ENCODE measurements at regions not wholly inside any gene's neighbourhood (a gene's known extent, or its start where the extent isn't known, plus 50 kb on each side); places are given as distances from the start of the nearest gene placed in this dataset.
"Not testable (repeated sequence)": the region's sequence is repeated elsewhere in the genome, so short reads cannot be mapped to it uniquely, and the experiment has no call there.

GRCh38 chr5:116858020-116858419, 283.4 kb upstream of the SEMA6A start:
- not testable (repeated sequence) for DNase-seq (ENCODE audit: low read depth in 3 of 3, low spot score in 2 of 3)

- DNase-seq (ENCODE audit: low read depth in 3 of 3, low spot score in 2 of 3): no peak
Measured at GRCh38 chr5:116856271-116856670, 281.6 kb upstream of the SEMA6A start.

DNA sequence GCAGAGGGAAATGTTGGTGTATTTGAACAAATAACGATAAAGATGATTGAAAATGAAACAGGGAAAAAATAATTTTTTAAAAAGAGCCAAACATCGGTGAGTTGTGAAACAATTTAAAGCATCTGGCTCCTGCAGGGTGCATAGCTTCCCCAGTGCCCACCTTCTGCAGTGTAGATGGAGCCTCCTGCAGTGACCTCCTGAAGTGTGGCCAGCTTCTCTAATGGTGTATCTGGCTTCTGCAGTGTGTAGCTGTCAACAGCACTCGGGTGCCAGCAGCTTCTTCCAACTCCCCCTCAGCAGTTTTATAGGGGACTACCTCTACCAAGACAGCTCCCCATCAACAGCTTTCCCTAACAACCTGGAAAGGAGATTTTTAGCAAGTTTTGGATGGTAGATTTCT, 279.4 kb upstream of the SEMA6A start:
- no peak for DNase-seq (ENCODE audit: low read depth in 3 of 3, low spot score in 2 of 3)

GRCh38 chr5:116848954-116849581, 274.4 kb upstream of the SEMA6A start:
- no peak for DNase-seq (ENCODE audit: low read depth in 3 of 3, low spot score in 2 of 3)

DNA sequence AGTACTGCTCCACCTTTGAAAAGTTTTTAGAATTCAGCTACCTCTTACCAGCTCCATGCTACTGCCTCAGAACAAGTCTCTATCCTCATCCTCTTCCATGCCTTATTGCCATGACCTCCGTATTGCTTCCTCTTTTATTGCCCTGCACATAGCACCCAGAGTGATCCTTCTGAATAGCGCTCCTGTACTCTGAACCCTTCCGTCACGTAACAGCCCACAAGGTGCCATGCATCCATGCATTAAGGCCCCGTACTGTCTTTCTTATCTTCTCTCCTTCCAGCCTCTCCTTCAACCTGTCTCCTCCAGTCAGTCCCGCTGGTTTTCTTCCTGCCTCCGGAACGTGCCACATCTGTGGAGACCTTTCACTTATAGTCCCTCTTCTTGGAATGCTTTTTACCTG, 273.3 kb upstream of the SEMA6A start:
- DNase-seq (ENCODE audit: low read depth in 3 of 3, low spot score in 2 of 3): no peak

- DNase-seq (ENCODE audit: low read depth in 3 of 3, low spot score in 2 of 3): no peak
Measured at GRCh38 chr5:116844015-116844414, 269.4 kb upstream of the SEMA6A start.

DNA sequence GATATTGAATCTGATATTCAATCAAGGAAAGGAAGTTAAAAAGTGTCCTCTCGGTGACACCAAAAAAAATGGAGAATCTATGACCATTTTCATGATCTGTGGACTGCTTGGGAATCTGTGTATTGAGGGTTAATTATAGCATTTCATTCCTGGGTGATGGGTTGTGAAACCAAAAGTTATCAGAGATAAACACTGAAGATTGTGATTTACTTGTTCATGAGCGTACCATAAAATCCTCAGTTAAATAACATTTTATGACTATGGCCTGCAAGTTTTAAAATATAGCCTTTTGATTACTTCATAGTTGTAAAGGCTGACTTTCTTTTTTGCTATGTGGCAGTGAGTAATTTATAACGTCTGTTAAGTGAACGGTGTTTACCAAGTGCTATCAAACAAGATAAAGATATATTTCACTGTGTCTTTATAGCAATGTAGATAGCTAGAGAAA, 267.9 kb upstream of the SEMA6A start:
- no peak for DNase-seq (ENCODE audit: low read depth in 3 of 3, low spot score in 2 of 3)

DNA sequence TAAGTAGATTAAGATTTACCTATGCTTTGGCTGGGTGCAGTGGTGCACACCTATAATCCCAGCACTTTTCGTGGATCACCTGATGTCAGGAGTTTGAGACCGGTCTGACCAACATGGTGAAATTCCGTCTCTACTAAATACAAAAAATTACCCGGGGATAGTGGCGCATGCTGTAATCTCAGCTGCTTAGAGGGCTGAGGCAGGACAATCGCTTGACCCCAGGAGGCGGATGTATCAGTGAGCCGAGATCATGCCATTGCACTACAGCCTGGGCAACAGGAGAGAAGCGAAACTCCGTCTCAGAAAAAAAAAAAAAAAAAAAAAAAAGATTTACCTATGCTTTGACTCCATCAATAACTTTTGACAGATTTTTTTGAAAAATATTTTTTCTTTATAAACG, 267.1 kb upstream of the SEMA6A start:
- no peak for DNase-seq (ENCODE audit: low read depth in 3 of 3, low spot score in 2 of 3)

- no peak for DNase-seq (ENCODE audit: low read depth in 3 of 3, low spot score in 2 of 3)
Measured at GRCh38 chr5:116838011-116838536, 263.5 kb upstream of the SEMA6A start.

GRCh38 chr5:116834796-116835515, 260.3 kb upstream of the SEMA6A start:
- no peak for DNase-seq (ENCODE audit: low read depth in 3 of 3, low spot score in 2 of 3)

GRCh38 chr5:116830079-116830478, 255.5 kb upstream of the SEMA6A start:
- DNase-seq (ENCODE audit: low read depth in 3 of 3, low spot score in 2 of 3): no peak

GRCh38 chr5:116827078-116827477, 252.5 kb upstream of the SEMA6A start:
- DNase-seq (ENCODE audit: low read depth in 3 of 3, low spot score in 2 of 3): no peak

GRCh38 chr5:116825486-116825885, 250.9 kb upstream of the SEMA6A start:
- no peak for DNase-seq (ENCODE audit: low read depth in 3 of 3, low spot score in 2 of 3)

- no peak for DNase-seq (ENCODE audit: low read depth in 3 of 3, low spot score in 2 of 3)
Measured at GRCh38 chr5:116824751-116825438, 250.3 kb upstream of the SEMA6A start.

DNA sequence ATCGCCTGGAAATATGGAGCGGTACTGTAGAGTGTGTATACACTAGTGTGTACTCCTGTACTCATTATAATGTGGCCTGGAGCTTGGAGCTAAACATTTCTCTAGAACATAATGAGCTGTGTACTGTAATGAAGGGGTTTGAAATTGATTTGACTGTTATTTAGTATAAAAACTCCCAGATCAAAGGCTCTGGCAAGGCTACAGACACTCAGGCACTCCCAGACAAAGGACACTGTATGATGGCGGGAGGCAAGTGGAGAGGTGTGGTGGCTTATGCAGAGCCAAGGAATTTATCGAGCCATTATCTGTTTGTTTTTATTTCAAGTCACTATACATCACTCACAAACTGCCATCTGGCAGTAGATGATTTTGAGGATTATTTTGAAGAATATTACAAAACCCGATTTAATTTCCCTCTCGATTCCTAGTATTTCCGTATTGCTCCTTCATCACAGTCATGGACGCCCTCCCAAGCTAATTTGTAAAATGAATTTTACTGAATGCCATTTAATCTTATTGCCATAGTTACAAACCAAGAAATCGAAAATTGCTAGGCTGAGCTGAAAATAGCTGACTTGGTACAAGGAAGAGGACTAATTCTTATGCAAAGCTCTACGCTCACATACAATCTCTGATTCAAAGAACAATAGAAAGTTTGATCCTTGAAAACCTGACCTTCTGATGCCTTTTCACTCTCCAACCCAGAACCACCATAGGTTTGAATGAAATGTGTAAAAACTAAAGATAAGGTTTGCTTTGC, 240.2 kb upstream of the SEMA6A start:
- no peak for DNase-seq (ENCODE audit: low read depth in 3 of 3, low spot score in 2 of 3)

- DNase-seq (ENCODE audit: low read depth in 3 of 3, low spot score in 2 of 3): no peak
Measured at GRCh38 chr5:116813906-116814305, 239.3 kb upstream of the SEMA6A start.

GRCh38 chr5:116813356-116813755, 238.7 kb upstream of the SEMA6A start:
- DNase-seq (ENCODE audit: low read depth in 3 of 3, low spot score in 2 of 3): no peak

- no peak for DNase-seq (ENCODE audit: low read depth in 3 of 3, low spot score in 2 of 3)
Measured at GRCh38 chr5:116810951-116811350, 236.3 kb upstream of the SEMA6A start.

GRCh38 chr5:116806836-116807235, 232.2 kb upstream of the SEMA6A start:
- peak; percentile 10 to 19 (median 18) for DNase-seq (ENCODE audit: low read depth in 3 of 3, low spot score in 2 of 3)

- DNase-seq (ENCODE audit: low read depth in 3 of 3, low spot score in 2 of 3): no peak
Measured at GRCh38 chr5:116799401-116799800, 224.8 kb upstream of the SEMA6A start.

GRCh38 chr5:116795189-116795588, 220.6 kb upstream of the SEMA6A start:
- DNase-seq (ENCODE audit: low read depth in 3 of 3, low spot score in 2 of 3): no peak
